GM23338 (cell line): ENCODE measurements at regions not wholly inside any gene's neighbourhood (a gene's known extent, or its start where the extent isn't known, plus 50 kb on each side); places are given as distances from the start of the nearest gene placed in this dataset.
"Not testable (repeated sequence)": the region's sequence is repeated elsewhere in the genome, so short reads cannot be mapped to it uniquely, and the experiment has no call there.

Experiments
- ATAC-seq: fragments of 200-7000 bp; cut with Tn5 transposase; 3 replicates; pipeline ENCODE4 v1.9.1; 2020
- DNase-seq: peaks from one replicate; pipeline ENCODE4 v3.0.0-alpha.2; 2015; ENCODE audit warnings: low spot score
- H2AFZ ChIP-seq: fragments of 200-600 bp; sonication (generic); 2 replicates; pipeline ENCODE4 v1.8.0; 2016; ENCODE audit warnings: antibody characterized with exemption, mild to moderate bottlenecking, moderate library complexity
- H3F3A ChIP-seq: fragments of 200-600 bp; sonication (generic); replicated peaks from 2 replicates; pipeline ENCODE4 v1.8.0; 2017; ENCODE audit warnings: antibody characterized with exemption, mixed run types, low read depth
- H3K27ac ChIP-seq: fragments of 200-600 bp; sonication (generic); 2 replicates; pipeline ENCODE4 v1.6.1; 2016; ENCODE audit warnings: low read depth
- H3K27me3 ChIP-seq: fragments of 200-600 bp; sonication (generic); 2 replicates; pipeline ENCODE4 v1.8.0; 2016; ENCODE audit warnings: mild to moderate bottlenecking, mixed run types, moderate library complexity; ENCODE audit not compliant: insufficient read depth
- H3K36me3 ChIP-seq: fragments of 200-600 bp; sonication (generic); 2 replicates; pipeline ENCODE4 v1.8.0; 2016; ENCODE audit warnings: mild to moderate bottlenecking; ENCODE audit not compliant: insufficient read depth
- H3K4me1 ChIP-seq: fragments of 200-600 bp; sonication (generic); 2 replicates; pipeline ENCODE4 v1.8.0; 2016; ENCODE audit warnings: mild to moderate bottlenecking, moderate library complexity; ENCODE audit not compliant: insufficient read depth
- H3K4me2 ChIP-seq: fragments of 200-600 bp; sonication (generic); 2 replicates; pipeline ENCODE4 v1.7.1; 2017; ENCODE audit warnings: mixed run types
- H3K4me3 ChIP-seq: fragments of 200-600 bp; sonication (generic); 2 replicates; pipeline ENCODE4 v1.6.1; 2016; ENCODE audit warnings: mixed run types
- H3K79me2 ChIP-seq: fragments of 200-600 bp; sonication (generic); replicated peaks from 2 replicates; pipeline ENCODE4 v1.8.0; 2017; ENCODE audit warnings: mild to moderate bottlenecking; ENCODE audit not compliant: insufficient read depth
- H3K9me2 ChIP-seq: fragments of 200-600 bp; sonication (generic); 2 replicates; pipeline ENCODE4 v1.8.0; 2017; ENCODE audit not compliant: insufficient read depth
- H4K20me1 ChIP-seq: fragments of 200-600 bp; sonication (generic); replicated peaks from 2 replicates; pipeline ENCODE4 v1.8.0; 2017; ENCODE audit warnings: mild to moderate bottlenecking; ENCODE audit not compliant: insufficient read depth
- H3K27ac Mint-ChIP-seq: 2 replicates; pipeline ENCODE4 v1.8.0; 2020; ENCODE audit warnings: inconsistent platforms, mild to moderate bottlenecking, moderate library complexity, mixed read lengths
- H3K27me3 Mint-ChIP-seq: 3 replicates; pipeline ENCODE4 v1.8.0; 2022; ENCODE audit warnings: low read depth, mild to moderate bottlenecking, moderate library complexity, mixed read lengths, inconsistent platforms; ENCODE audit not compliant: insufficient read depth, poor library complexity
- H3K36me3 Mint-ChIP-seq: 3 replicates; pipeline ENCODE4 v1.8.0; 2021; ENCODE audit warnings: low read depth, mild to moderate bottlenecking, inconsistent platforms, moderate library complexity, mixed read lengths
- H3K4me1 Mint-ChIP-seq: 3 replicates; pipeline ENCODE4 v1.8.0; 2020; ENCODE audit warnings: mild to moderate bottlenecking, inconsistent platforms, mixed read lengths
- H3K4me3 Mint-ChIP-seq: 3 replicates; pipeline ENCODE4 v1.8.0; 2021; ENCODE audit warnings: moderate library complexity, mild to moderate bottlenecking, inconsistent platforms, mixed read lengths
- H3K9me3 Mint-ChIP-seq: 3 replicates; pipeline ENCODE4 v1.8.0; 2020; ENCODE audit warnings: moderate library complexity, mild to moderate bottlenecking, inconsistent platforms, mixed read lengths
- CTCF ChIP-seq, 2 experiments: fragments of 200-600 bp in 1 of 2; sonication (generic) in 1 of 2; conservative IDR thresholded peaks; 2 replicates each; pipeline versions ENCODE4 v1.5.1 to v1.6.1; 2016 to 2017; ENCODE audit warnings: antibody characterized with exemption in 2 of 2, low read depth in 2 of 2, mild to moderate bottlenecking in 2 of 2, moderate library complexity in 1 of 2
- EZH2 ChIP-seq: fragments of 200-600 bp; sonication (generic); IDR thresholded peaks from one replicate; pipeline ENCODE4 v1.8.0; 2017; ENCODE audit warnings: antibody characterized with exemption, mild to moderate bottlenecking, low read depth; ENCODE audit not compliant: unreplicated experiment
- EZH2phosphoT487 ChIP-seq: fragments of 200-600 bp; sonication (generic); IDR thresholded peaks from one replicate; pipeline ENCODE4 v1.8.1; 2018; ENCODE audit warnings: antibody characterized with exemption; ENCODE audit not compliant: unreplicated experiment
- JUNB ChIP-seq: IDR thresholded peaks from one replicate; pipeline ENCODE4 v1.6.1; 2016; ENCODE audit warnings: antibody characterized with exemption; ENCODE audit not compliant: unreplicated experiment
- NANOG ChIP-seq: IDR thresholded peaks from 2 replicates; pipeline ENCODE4 v1.6.1; 2016; ENCODE audit warnings: antibody characterized with exemption, borderline replicate concordance
- POLR2AphosphoS5 ChIP-seq: IDR thresholded peaks from 2 replicates; pipeline ENCODE4 v1.6.1; 2016; ENCODE audit warnings: antibody characterized with exemption, low read depth
- REST ChIP-seq: IDR thresholded peaks from one replicate; pipeline ENCODE4 v1.6.1; 2018; ENCODE audit warnings: antibody characterized with exemption; ENCODE audit not compliant: unreplicated experiment
- STAT1 ChIP-seq: IDR thresholded peaks from one replicate; pipeline ENCODE4 v1.6.1; 2016; ENCODE audit warnings: antibody characterized with exemption; ENCODE audit not compliant: unreplicated experiment
- TF ChIP-seq, protein P1 (sequence below): fragments of 250-450 bp; sonication (Bioruptor Pico); IDR thresholded peaks from 2 replicates; pipeline ENCODE4 v1.5.0; 2020; ENCODE audit warnings: mild to moderate bottlenecking, moderate library complexity
- TF ChIP-seq, protein P2 (sequence below): IDR thresholded peaks from 2 replicates; pipeline ENCODE4 v1.6.1; 2016; ENCODE audit warnings: antibody characterized with exemption

GRCh38 chr15:38025656-38026055 lies 91.2 kb downstream of the TMCO5A start:
- H3K27me3 Mint-ChIP-seq, DNase-seq, H3K36me3 Mint-ChIP-seq, H3K4me1 ChIP-seq, H3K27ac ChIP-seq, H2AFZ ChIP-seq, H3K79me2 ChIP-seq, H4K20me1 ChIP-seq, H3K9me3 Mint-ChIP-seq, H3K27me3 ChIP-seq, H3K36me3 ChIP-seq, H3K4me2 ChIP-seq, ATAC-seq, H3K27ac Mint-ChIP-seq, H3F3A ChIP-seq, H3K4me3 Mint-ChIP-seq, H3K4me1 Mint-ChIP-seq, H3K4me3 ChIP-seq: not testable (repeated sequence)
- H3K9me2 ChIP-seq = peaks cover 13% of the 10 kb centered on the region; the same call in 1 of the 2 replicates

DNA sequence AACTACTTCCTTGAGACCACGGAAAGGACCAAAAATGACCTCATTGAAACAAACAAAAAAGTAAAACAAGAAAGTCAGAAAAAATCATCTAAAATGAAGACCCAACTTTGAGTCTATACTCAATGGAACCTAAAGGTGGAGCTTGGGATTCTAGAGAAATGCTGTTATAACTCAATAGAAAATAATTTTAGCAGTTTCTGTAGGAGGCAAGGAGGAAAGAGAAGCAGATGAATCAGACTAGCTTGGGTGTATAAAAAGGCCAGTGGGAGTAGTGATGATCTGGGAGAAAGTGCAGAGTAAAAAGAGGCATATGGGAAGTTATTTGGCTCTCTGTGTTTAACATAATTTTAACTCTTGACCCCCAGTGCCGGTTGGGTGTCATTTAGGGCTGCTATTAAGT lies 94.4 kb downstream of the TMCO5A start:
- Histone ChIP-seq H3K27ac (no peak overlapping the region), H4K20me1 (no peaks in the 10 kb centered on the region), H3F3A (no peaks in the 10 kb centered on the region), H3K4me1 (no peaks in the 10 kb centered on the region), H3K79me2 (no peaks in the 10 kb centered on the region), H3K4me3 (no peak overlapping the region), H2AFZ (no peak overlapping the region), H3K4me2 (no peak overlapping the region), H3K9me2 (peaks cover 21% of the 10 kb centered on the region; the same call in 1 of the 2 replicates), H3K27me3 (no peaks in the 10 kb centered on the region), H3K36me3 (no peaks in the 10 kb centered on the region)
- H3K4me1 Mint-ChIP-seq = peaks cover 2% of the 10 kb centered on the region; the same call in 1 of the 3 replicates
- no peaks in the 10 kb centered on the region for H3K36me3 Mint-ChIP-seq
- no peak overlapping the region for H3K4me3 Mint-ChIP-seq
- H3K27ac Mint-ChIP-seq = no peak overlapping the region
- no peaks in the 10 kb centered on the region for H3K27me3 Mint-ChIP-seq
- ATAC-seq (no peak), DNase-seq (no peak)
- H3K9me3 Mint-ChIP-seq = peaks cover 4% of the 10 kb centered on the region
- no peak for TF ChIP-seq EZH2phosphoT487
- TF ChIP-seq CTCF (conservative IDR thresholded peaks at IDR 0.05; ENCODE audit: low read depth in 2 of 2) = no peak
- TF ChIP-seq POLR2AphosphoS5 = no peak
- no peak for TF ChIP-seq REST
- TF ChIP-seq NANOG = no peak
- TF ChIP-seq, protein P1, sequence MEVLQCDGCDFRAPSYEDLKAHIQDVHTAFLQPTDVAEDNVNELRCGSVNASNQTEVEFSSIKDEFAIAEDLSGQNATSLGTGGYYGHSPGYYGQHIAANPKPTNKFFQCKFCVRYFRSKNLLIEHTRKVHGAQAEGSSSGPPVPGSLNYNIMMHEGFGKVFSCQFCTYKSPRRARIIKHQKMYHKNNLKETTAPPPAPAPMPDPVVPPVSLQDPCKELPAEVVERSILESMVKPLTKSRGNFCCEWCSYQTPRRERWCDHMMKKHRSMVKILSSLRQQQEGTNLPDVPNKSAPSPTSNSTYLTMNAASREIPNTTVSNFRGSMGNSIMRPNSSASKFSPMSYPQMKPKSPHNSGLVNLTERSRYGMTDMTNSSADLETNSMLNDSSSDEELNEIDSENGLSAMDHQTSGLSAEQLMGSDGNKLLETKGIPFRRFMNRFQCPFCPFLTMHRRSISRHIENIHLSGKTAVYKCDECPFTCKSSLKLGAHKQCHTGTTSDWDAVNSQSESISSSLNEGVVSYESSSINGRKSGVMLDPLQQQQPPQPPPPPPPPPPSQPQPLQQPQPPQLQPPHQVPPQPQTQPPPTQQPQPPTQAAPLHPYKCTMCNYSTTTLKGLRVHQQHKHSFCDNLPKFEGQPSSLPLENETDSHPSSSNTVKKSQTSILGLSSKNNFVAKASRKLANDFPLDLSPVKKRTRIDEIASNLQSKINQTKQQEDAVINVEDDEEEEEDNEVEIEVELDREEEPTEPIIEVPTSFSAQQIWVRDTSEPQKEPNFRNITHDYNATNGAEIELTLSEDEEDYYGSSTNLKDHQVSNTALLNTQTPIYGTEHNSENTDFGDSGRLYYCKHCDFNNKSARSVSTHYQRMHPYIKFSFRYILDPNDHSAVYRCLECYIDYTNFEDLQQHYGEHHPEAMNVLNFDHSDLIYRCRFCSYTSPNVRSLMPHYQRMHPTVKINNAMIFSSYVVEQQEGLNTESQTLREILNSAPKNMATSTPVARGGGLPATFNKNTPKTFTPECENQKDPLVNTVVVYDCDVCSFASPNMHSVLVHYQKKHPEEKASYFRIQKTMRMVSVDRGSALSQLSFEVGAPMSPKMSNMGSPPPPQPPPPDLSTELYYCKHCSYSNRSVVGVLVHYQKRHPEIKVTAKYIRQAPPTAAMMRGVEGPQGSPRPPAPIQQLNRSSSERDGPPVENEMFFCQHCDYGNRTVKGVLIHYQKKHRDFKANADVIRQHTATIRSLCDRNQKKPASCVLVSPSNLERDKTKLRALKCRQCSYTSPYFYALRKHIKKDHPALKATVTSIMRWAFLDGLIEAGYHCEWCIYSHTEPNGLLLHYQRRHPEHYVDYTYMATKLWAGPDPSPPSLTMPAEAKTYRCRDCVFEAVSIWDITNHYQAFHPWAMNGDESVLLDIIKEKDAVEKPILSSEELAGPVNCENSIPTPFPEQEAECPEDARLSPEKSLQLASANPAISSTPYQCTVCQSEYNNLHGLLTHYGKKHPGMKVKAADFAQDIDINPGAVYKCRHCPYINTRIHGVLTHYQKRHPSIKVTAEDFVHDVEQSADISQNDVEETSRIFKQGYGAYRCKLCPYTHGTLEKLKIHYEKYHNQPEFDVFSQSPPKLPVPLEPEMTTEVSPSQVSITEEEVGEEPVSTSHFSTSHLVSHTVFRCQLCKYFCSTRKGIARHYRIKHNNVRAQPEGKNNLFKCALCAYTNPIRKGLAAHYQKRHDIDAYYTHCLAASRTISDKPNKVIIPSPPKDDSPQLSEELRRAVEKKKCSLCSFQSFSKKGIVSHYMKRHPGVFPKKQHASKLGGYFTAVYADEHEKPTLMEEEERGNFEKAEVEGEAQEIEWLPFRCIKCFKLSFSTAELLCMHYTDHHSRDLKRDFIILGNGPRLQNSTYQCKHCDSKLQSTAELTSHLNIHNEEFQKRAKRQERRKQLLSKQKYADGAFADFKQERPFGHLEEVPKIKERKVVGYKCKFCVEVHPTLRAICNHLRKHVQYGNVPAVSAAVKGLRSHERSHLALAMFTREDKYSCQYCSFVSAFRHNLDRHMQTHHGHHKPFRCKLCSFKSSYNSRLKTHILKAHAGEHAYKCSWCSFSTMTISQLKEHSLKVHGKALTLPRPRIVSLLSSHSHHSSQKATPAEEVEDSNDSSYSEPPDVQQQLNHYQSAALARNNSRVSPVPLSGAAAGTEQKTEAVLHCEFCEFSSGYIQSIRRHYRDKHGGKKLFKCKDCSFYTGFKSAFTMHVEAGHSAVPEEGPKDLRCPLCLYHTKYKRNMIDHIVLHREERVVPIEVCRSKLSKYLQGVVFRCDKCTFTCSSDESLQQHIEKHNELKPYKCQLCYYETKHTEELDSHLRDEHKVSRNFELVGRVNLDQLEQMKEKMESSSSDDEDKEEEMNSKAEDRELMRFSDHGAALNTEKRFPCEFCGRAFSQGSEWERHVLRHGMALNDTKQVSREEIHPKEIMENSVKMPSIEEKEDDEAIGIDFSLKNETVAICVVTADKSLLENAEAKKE = no peak
- TF ChIP-seq EZH2 = no peak
- no peak for TF ChIP-seq STAT1
- no peak for TF ChIP-seq JUNB
- TF ChIP-seq, protein P2, sequence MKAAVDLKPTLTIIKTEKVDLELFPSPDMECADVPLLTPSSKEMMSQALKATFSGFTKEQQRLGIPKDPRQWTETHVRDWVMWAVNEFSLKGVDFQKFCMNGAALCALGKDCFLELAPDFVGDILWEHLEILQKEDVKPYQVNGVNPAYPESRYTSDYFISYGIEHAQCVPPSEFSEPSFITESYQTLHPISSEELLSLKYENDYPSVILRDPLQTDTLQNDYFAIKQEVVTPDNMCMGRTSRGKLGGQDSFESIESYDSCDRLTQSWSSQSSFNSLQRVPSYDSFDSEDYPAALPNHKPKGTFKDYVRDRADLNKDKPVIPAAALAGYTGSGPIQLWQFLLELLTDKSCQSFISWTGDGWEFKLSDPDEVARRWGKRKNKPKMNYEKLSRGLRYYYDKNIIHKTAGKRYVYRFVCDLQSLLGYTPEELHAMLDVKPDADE = no peak
